ENCODE measurements at regions not wholly inside any gene's neighbourhood (a gene's known extent, or its start where the extent isn't known, plus 50 kb on each side); places are given as distances from the start of the nearest gene placed in this dataset.
A peak's percentile ranks its signal among the peaks of the same experiment; 100 is the strongest.

- H3K27me3 ChIP-seq = no peaks in the 10 kb centered on the region
Observed at GRCh38 chr5:56512313-56512996, 279.3 kb upstream of the ANKRD55 start.

GRCh38 chr5:56511326-56511841, 278.3 kb upstream of the ANKRD55 start:
- Histone ChIP-seq H3K4me3 (no peak overlapping the region), H3K9me3 (no peaks in the 10 kb centered on the region), H3K27ac (no peak overlapping the region), H3K36me3 (no peaks in the 10 kb centered on the region), H3K4me1 (peaks cover 0 to 17% (median 0%) of the 10 kb centered on the region in 4 donors), H3K27me3 (no peaks in the 10 kb centered on the region)
- DNase-seq = no peak
- WGBS, 5 donors = 93 to 98% (median 96%) methylated on average over 2 of the region's 2 CpGs
- TF ChIP-seq POLR2AphosphoS5 (IDR thresholded peaks at IDR 0.05) (no peak), EP300 (IDR thresholded peaks at IDR 0.05) (no peak), POLR2A (IDR thresholded peaks at IDR 0.05) (no peak)
- intact Hi-C loops (cut with DNase I; ENCODE audit: low total_unique reads) = no loop called here

More at GRCh38 chr5:56512313-56512996, 279.3 kb upstream of the ANKRD55 start:
- no peak for TF ChIP-seq EP300 (IDR thresholded peaks at IDR 0.05)
- WGBS, 5 donors = 69 to 77% (median 73%) methylated on average over 6 of the region's 6 CpGs
- Histone ChIP-seq H3K4me3 (no peak overlapping the region), H3K27ac (no peak overlapping the region), H3K4me1 (peaks cover 0 to 27% (median 0%) of the 10 kb centered on the region in 4 donors), H3K9me3 (no peaks in the 10 kb centered on the region), H3K36me3 (no peaks in the 10 kb centered on the region)
- DNase-seq = no peak
- intact Hi-C loops (cut with DNase I; ENCODE audit: low total_unique reads) = no loop called here

GRCh38 chr5:56508249-56508648, 275.1 kb upstream of the ANKRD55 start:
- TF ChIP-seq CTCF (IDR thresholded peaks at IDR 0.05) (no peak), POLR2A (IDR thresholded peaks at IDR 0.05) (no peak), EP300 (IDR thresholded peaks at IDR 0.05) (no peak), POLR2AphosphoS5 (IDR thresholded peaks at IDR 0.05) (no peak)
- Histone ChIP-seq H3K4me1 (peaks cover 0 to 7% (median 0%) of the 10 kb centered on the region in 4 donors), H3K36me3 (no peaks in the 10 kb centered on the region), H3K27me3 (no peaks in the 10 kb centered on the region), H3K9me3 (no peaks in the 10 kb centered on the region), H3K4me3 (no peak overlapping the region), H3K27ac (no peak overlapping the region)
- intact Hi-C loops (cut with DNase I; ENCODE audit: low total_unique reads) = no loop called here
- DNase-seq = no peak
- WGBS, 5 donors = 85 to 97% (median 91%) methylated on average over 2 of the region's 2 CpGs

- no peaks in the 10 kb centered on the region for H3K9me3 ChIP-seq
- H3K27ac ChIP-seq = no peak overlapping the region
- no peak for TF ChIP-seq CTCF (IDR thresholded peaks at IDR 0.05)
- H3K36me3 ChIP-seq = no peaks in the 10 kb centered on the region
- intact Hi-C loops (cut with DNase I; ENCODE audit: low total_unique reads) = no loop called here
- peaks cover 0 to 1% (median 0%) of the 10 kb centered on the region in 4 donors for H3K4me1 ChIP-seq
- no peaks in the 10 kb centered on the region for H3K27me3 ChIP-seq
- no peak overlapping the region for H3K4me3 ChIP-seq
- DNase-seq = peak in 1 of 2 donors; percentile 63
- 79 to 88% (median 87%) methylated on average over 2 of the region's 2 CpGs for WGBS, 5 donors
Observed at GRCh38 chr5:56507351-56507930, 274.3 kb upstream of the ANKRD55 start.

- intact Hi-C loops (cut with DNase I; ENCODE audit: low total_unique reads) = no loop called here
- Histone ChIP-seq H3K36me3 (no peaks in the 10 kb centered on the region), H3K27ac (no peak overlapping the region), H3K4me3 (no peak overlapping the region), H3K9me3 (no peaks in the 10 kb centered on the region), H3K4me1 (peaks cover 0 to 5% (median 0%) of the 10 kb centered on the region in 4 donors), H3K27me3 (no peaks in the 10 kb centered on the region)
- TF ChIP-seq CTCF (IDR thresholded peaks at IDR 0.05) = no peak
- 67 to 74% (median 70%) methylated on average over 4 of the region's 4 CpGs for WGBS, 5 donors
- no peak for DNase-seq
Observed at GRCh38 chr5:56506211-56506965, 273.3 kb upstream of the ANKRD55 start.

Data from stomach (tissue), 8 donors.